RPMI8226 (cell line): ENCODE measurements at regions not wholly inside any gene's neighbourhood (a gene's known extent, or its start where the extent isn't known, plus 50 kb on each side); places are given as distances from the start of the nearest gene placed in this dataset.

Experiments
- DNase-seq: peaks from one replicate; pipeline ENCODE4 v3.0.0-alpha.2; 2015

DNA sequence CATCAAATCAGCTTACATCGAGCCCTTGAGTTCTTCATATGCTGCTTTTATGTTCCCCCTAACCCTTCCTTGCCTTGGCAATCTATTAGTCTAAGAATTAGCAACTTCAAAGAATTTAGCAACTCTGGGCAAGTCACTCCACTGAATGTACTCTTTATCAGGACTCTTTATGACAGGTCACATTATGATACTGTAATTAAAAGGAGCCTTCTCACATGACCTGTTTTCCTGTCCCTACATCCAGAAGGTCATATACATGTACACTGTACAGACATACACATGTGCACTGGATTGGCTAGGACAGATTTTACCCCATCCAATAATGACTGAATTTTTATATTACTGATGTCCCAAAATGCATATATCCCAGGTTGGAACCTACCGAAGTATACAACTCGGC is 463.1 kb downstream of the SHQ1 start:
- DNase-seq, result no peak

- no peak for DNase-seq
These were observed 463.6 kb downstream of the SHQ1 start for GRCh38 chr3:72384602-72385001.

GRCh38 chr3:72383883-72384282 is 464.4 kb downstream of the SHQ1 start:
- DNase-seq, result no peak

- DNase-seq, result no peak
These were observed 465.0 kb downstream of the SHQ1 start for GRCh38 chr3:72383230-72383629.

DNA sequence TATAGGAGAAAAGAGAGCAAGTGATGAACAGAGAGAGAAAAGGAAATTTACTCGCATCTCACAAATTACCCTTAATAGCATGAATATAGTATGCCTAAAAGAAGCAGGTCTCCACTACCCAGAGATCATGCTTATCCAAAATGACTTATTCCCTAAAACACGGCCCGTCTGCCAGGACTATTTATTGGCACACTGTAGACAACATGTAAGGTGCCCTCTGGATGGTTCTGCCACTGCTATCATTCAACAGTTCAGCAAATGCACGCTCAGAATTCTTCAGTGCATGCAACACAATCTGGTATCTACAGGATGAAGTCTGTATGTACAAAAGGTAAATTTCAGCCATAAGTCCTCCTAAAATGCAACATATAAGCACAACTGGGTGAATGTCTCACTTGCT is 465.8 kb downstream of the SHQ1 start:
- no peak for DNase-seq

DNA sequence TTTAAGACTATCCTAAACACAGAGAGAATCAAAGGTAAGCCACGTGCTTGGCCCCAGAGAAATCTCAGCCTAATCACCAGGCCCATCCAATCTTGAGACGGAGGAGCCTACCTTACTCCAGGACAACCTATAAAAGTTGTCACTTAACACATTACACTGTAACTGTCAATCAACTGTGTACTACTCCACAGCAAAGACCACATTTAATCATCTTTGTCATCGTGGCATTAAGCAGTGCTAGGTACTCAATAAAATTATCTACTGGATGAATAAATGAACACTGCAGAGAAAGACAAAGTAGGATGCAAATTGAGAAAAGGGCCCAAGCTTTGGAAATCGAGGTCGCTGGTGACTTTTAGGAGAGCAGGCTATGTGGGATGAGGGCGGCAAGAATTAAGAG is 466.7 kb downstream of the SHQ1 start:
- no peak for DNase-seq

GRCh38 chr3:72380711-72381493 is 467.3 kb downstream of the SHQ1 start:
- DNase-seq, result no peak

DNA sequence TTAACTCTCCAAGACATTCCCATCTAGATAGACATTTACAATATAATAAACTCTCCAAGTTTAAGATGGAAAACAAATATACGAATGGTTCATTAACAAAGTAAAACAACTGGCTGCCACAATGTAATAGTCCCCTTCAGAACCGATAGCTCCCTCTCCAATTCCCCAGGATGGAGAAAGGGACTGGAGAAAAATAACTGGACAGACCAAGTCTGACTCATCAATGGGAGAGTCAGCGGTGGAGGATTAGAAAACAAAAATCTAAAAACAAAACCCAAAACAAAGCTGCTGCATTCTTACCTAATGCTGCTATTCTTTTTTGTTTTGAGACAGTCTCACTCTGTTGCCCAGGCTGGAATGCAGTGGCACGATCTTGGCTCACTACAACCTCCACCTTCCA is 468.1 kb downstream of the SHQ1 start:
- no peak for DNase-seq

DNA sequence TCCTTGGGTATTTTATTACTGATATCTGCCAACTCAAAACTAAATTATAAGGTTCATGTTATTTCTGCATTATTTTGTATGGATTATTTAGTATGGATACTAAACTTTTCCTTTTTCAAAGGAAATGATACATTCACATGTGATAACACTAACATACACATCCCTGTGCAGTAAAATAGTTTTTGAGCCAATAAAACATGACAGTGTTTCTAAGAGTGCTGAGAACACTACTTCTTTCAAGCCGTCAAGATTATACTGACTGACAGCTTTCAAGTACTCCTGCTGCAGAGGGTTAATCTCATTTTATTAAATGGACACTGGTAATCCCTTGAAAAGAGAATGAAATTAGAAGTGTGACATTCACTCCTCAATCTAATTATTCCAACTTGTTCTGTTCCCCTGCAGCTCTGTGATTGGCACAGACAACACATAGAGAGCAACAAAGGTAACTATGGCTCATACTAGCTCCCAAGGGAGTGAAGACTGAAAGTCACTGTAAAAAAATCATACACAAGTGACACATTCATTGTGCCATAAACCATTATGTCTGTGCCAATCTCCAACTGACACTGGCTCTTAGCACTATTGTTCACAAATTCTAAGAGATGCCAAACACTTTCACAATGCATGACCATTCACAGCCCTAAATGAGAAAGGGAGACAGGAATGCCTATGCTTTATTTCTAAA is 468.6 kb downstream of the SHQ1 start:
- no peak for DNase-seq

DNA sequence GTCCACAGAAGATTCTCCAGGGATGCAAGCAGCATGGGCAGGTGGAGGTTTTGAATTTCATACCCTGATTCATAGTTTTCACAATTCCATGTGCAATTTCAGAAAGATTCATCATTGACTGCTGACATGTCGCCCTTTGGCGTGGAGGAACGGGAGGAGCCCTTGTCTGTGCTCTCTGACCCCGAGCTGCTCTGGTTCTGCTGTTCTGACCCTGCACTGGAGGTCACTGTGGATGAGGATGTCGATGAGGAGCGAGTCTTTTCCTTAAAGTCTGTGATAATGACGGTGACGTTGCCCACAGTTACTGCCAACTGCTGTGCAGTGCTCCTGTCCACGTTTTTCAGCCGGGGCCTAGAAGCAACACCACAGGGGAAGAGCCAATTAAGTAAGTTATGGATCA is 470.0 kb downstream of the SHQ1 start:
- no peak for DNase-seq

GRCh38 chr3:72376956-72377710 is 471.1 kb downstream of the SHQ1 start:
- DNase-seq, result no peak

DNA sequence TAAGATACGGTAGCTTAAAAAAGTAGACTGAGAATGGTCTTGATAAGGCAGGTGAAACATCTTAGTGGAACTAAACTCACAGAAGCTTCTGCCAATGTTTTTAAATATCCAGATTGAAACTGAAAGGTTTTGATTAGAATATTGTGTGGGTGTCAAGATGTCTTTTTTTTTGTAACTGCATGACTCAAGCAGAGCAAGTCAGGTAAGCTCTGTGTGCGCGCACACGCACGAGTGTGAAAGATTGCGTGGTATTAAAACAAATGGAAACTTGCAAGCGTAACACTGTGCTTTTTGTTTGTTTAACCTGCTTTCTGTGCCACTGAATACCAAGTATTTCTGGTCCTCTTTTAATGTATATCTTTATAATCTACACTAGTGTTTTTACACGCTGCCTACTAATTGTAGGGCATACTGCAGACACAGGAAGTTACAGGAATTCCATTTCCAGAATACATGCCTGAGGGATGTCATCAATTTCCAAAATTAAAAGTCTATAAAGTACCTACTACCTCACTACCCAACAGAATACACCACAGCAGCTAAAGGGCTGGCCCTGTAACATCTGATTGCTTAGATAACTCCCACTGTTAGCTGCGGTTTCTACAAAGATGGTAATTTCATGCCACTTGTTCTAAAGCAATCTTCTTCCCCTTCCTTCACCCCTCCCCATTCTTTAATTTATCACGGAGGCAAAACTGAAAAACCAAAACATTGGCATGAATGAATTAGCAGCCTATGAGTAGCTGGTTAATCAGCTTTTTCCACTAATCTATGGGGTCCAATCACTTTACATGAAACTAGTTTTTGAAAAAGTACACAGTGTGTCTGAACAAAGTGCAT is 472.8 kb downstream of the SHQ1 start:
- DNase-seq, result no peak

GRCh38 chr3:72373139-72373538 is 475.1 kb downstream of the SHQ1 start:
- no peak for DNase-seq

- DNase-seq, result no peak
These were observed 476.1 kb downstream of the SHQ1 start for GRCh38 chr3:72372161-72372560.

DNA sequence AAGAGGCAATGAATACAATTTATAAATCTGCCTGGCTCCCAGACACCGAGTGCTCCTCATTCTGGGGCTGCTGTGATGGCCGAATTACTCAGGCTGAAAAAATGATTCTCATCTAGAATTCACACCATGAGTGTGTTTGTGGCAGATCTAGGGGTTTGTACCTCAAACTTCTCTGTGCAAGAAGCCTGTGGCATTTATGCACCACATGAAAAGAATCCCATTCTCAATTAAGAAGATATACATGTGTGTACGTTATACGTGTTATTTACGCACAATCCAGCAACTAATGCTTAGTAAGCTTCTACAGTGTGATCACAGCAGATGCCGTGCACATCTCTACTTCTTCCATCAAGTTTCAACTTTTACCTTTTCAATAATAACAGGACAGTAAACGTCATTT is 476.8 kb downstream of the SHQ1 start:
- DNase-seq, result no peak

DNA sequence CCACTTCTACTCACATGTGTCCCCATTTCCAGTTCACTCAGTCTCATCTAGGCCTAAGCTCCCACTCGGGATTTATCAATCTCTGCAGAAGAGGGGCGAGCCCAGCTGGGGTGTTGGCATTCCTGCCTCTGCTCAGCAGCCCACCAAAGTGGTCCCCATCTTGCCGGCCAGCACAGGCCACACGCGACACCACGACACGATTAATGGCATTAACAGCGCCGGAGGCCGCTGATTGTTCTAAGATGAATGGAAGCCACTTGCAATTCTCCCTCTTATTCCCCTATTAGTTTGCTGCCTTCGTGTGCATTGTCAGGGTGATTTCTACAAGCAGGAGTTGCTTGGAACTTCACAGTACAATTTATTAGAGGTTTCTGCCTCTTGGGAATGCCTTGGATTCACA is 477.3 kb downstream of the SHQ1 start:
- DNase-seq, result no peak

DNA sequence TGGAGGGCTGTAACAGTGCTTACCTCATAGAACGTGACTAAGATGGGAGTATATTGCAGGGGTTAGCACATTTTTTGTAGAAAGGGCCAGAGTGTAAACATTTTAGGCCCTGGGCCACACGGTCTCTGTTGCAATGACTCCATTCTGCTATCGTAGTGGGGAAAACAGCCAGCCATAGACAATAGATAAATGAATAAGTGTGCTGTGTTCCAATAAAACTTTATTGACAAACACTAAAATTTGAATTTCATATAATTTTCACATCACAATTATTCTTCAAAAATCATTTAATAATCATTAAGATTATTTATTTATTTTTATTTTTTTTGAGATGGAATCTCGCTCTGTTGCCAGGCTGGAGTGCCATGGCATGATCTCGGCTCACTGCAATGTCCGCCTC is 478.6 kb downstream of the SHQ1 start:
- DNase-seq, result no peak

DNA sequence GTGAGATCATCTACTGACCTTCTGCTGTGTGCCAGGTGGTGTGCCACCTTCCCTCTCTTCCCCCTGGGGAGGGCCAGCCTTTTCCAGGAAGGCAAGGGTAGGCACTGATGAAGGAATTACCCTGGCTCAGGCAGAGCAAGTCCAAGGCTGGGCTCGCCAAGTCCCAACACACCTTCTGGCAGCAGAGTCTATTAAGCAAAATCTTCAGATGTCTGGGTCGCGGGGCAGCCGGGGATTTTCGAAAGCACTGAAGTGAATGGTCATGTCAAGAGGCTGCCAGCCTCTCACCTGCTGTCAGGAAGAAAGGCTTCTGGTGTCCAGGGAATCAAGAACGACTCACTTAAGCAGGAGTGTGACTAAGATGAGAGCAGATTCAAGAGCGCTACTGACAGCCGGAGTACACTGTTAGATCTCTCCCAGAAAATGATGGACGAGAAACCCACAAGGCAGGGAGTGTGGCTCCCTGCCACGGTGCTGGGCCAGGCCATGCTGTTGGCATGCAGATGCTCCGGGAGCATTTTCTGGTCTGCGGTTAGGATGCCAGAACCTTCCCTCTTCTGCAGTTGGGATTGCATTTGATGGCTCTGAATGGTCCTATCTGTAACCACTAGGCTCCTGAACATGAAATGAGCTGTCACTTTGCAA is 479.8 kb downstream of the SHQ1 start:
- DNase-seq, result no peak

- DNase-seq, result no peak
These were observed 486.3 kb downstream of the SHQ1 start for GRCh38 chr3:72361990-72362389.

GRCh38 chr3:72359743-72360142 is 488.5 kb downstream of the SHQ1 start:
- DNase-seq, result no peak

DNA sequence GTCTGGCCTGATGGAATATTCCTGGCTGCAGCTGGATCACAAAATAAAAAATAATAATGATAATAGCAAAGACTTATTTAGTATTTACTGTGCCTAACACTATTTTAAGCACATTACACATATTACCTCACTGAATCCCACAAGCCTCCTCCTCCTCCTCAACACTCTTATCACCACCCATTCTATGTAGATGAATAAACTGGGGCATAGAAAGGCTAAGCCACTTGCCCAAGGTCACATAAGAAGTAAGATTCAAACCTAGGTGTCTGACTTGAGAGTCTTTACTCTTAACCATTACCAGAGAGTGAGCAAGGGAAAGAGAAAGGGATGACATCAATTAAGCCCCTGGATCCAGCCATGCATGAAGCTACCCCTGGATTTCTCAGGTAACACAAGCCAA is 493.1 kb downstream of the SHQ1 start:
- no peak for DNase-seq

DNA sequence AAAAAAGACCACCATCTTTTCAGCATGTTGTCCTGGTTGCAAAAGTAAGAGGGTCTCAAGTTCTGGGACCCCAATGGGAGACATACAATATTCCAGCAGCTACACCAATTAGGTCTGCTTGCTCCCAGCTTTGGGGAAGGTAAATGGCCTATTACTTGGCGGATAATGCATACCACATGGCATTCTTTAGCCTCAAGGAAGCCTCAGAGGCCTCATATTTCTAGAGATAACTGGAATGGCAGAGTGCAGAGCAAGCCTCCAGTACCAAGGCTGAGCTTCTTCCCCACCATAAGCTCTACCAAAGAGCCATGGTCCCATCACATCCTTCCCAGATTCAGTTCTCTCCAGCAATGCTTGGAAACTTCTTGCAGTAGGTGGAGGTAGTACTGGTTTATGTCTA is 493.8 kb downstream of the SHQ1 start:
- DNase-seq, result no peak
